T-cell (primary cell): ENCODE measurements at regions not wholly inside any gene's neighbourhood (a gene's known extent, or its start where the extent isn't known, plus 50 kb on each side); places are given as distances from the start of the nearest gene placed in this dataset.

ENCODE experiments used
- ATAC-seq, 4 experiments: fragments of 200-7000 bp in 3 of 4; fragments of 150-1000 bp in 1 of 4; cut with Tn5 transposase; replicated peaks in 1 of 4; 1 replicate in 3 of 4; 2 replicates in 1 of 4; pipeline ENCODE4 v1.10.0; 2021; ENCODE audit warnings: moderate library complexity in 3 of 4, mild to moderate bottlenecking in 2 of 4, moderate number of reproducible peaks in 1 of 4
- CTCF ChIA-PET, 2 donors: fragments of 300-600 bp; sonication (Branson Sonifier 250); formaldehyde crosslinking; loops; one replicate each; lab custom pipeline; 2022; ENCODE audit warnings: antibody characterized with exemption in 2 of 2; lab: Charles Lee
- POLR2A ChIA-PET, 2 donors: fragments of 300-600 bp; sonication (Branson Sonifier 250); formaldehyde crosslinking; loops; one replicate each; lab custom pipeline; 2022; ENCODE audit warnings: antibody characterized with exemption in 2 of 2; lab: Charles Lee
- DNase-seq, 35 experiments: peaks; one replicate each; pipeline versions ENCODE4 v3.0.0 to v3.0.0-alpha.2; 2013 to 2023
- H3K27ac ChIP-seq: one replicate; pipeline ENCODE4 v1.5.1; 2013; ENCODE audit warnings: low read length
- H3K27me3 ChIP-seq, 2 experiments: replicated peaks in 1 of 2; 1 replicate in 1 of 2; 2 replicates in 1 of 2; pipeline versions ENCODE4 v1.6.1 to v1.7.0; 2013; ENCODE audit warnings: low read length in 1 of 2, mixed read lengths in 1 of 2; ENCODE audit not compliant: control insufficient read depth in 2 of 2, insufficient read depth in 2 of 2; ENCODE audit errors: extremely low read depth in 1 of 2
- H3K36me3 ChIP-seq, 2 donors: 1 replicate in 1 of 2; 2 replicates in 1 of 2; pipeline versions ENCODE4 v1.6.1 to v1.7.0; 2013; ENCODE audit warnings: low read length in 1 of 2; ENCODE audit not compliant: control insufficient read depth in 2 of 2, insufficient read depth in 1 of 2; ENCODE audit errors: extremely low read depth in 1 of 2
- H3K4me1 ChIP-seq, 2 experiments: 1 replicate in 1 of 2; 2 replicates in 1 of 2; pipeline versions ENCODE4 v1.6.1 to v1.7.0; 2013; ENCODE audit warnings: low read length in 2 of 2, mixed read lengths in 1 of 2; ENCODE audit not compliant: insufficient read depth in 2 of 2, control insufficient read depth in 1 of 2; ENCODE audit errors: extremely low read depth in 1 of 2
- H3K4me3 ChIP-seq, 2 donors: 1 replicate in 1 of 2; 2 replicates in 1 of 2; pipeline versions ENCODE4 v1.5.1 to v1.7.0; 2013; ENCODE audit warnings: mild to moderate bottlenecking in 2 of 2, low read length in 1 of 2, moderate library complexity in 1 of 2; ENCODE audit not compliant: control insufficient read depth in 1 of 2; ENCODE audit errors: extremely low read depth in 1 of 2
- H3K9me3 ChIP-seq: 2 replicates; pipeline ENCODE4 v1.7.0; 2013
- H3K27ac Mint-ChIP-seq, 2 donors: one replicate each; pipeline ENCODE4 v1.8.0; 2020 to 2021; ENCODE audit warnings: mild to moderate bottlenecking in 2 of 2, mixed read lengths in 2 of 2
- H3K27me3 Mint-ChIP-seq, 2 donors: one replicate each; pipeline ENCODE4 v1.8.0; 2021 to 2022; ENCODE audit warnings: mixed read lengths in 2 of 2
- H3K36me3 Mint-ChIP-seq: one replicate; pipeline ENCODE4 v1.8.0; 2021; ENCODE audit warnings: mixed read lengths
- H3K4me1 Mint-ChIP-seq, 3 donors: one replicate each; pipeline ENCODE4 v1.8.0; 2020 to 2022; ENCODE audit warnings: mixed read lengths in 3 of 3, mild to moderate bottlenecking in 1 of 3
- H3K4me3 Mint-ChIP-seq, 3 donors: one replicate each; pipeline ENCODE4 v1.8.0; 2020 to 2022; ENCODE audit warnings: mild to moderate bottlenecking in 3 of 3, mixed read lengths in 3 of 3, moderate library complexity in 3 of 3
- H3K9me3 Mint-ChIP-seq, 3 donors: one replicate each; pipeline ENCODE4 v1.8.0; 2020 to 2022; ENCODE audit warnings: mixed read lengths in 3 of 3
- WGBS: methylation state at CpG from one replicate; pipeline ENCODE4 v1.1.5; 2013; ENCODE audit warnings: missing lambda C conversion rate; ENCODE audit not compliant: insufficient coverage; 5-methylcytosine and 5-hydroxymethylcytosine counted together

GRCh38 chr5:175045820-175046219 lies 321.4 kb downstream of the MSX2 start:
- no peaks in the 10 kb centered on the region for H3K36me3 Mint-ChIP-seq
- CTCF ChIA-PET, result no interaction called here
- POLR2A ChIA-PET, result no interaction called here
- Histone ChIP-seq H3K27me3 (peaks cover 0 to 2% of the 10 kb centered on the region in 2 experiments), H3K4me1 (no peaks in the 10 kb centered on the region), H3K27ac (no peak overlapping the region), H3K9me3 (no peaks in the 10 kb centered on the region), H3K4me3 (no peak overlapping the region), H3K36me3 (no peaks in the 10 kb centered on the region)
- H3K27me3 Mint-ChIP-seq, result peaks cover 10% of the 10 kb centered on the region in 2 donors
- H3K9me3 Mint-ChIP-seq, result no peaks in the 10 kb centered on the region
- no peak overlapping the region for H3K4me3 Mint-ChIP-seq
- WGBS, result no CpG with 5 or more reads among the region's 5 CpGs
- ATAC-seq, result no peak
- H3K4me1 Mint-ChIP-seq, result no peaks in the 10 kb centered on the region
- no peak for DNase-seq
- H3K27ac Mint-ChIP-seq, result no peak overlapping the region

GRCh38 chr5:175037820-175038219 lies 313.4 kb downstream of the MSX2 start:
- H3K9me3 Mint-ChIP-seq, result peaks cover 0 to 5% (median 4%) of the 10 kb centered on the region in 3 donors
- H3K4me3 Mint-ChIP-seq, result no peak overlapping the region
- no peaks in the 10 kb centered on the region for H3K36me3 Mint-ChIP-seq
- H3K36me3 ChIP-seq, result no peaks in the 10 kb centered on the region
- H3K27me3 Mint-ChIP-seq, result peaks cover 0 to 4% of the 10 kb centered on the region in 2 donors
- H3K4me3 ChIP-seq, result no peak overlapping the region
- DNase-seq (no peak), ATAC-seq (no peak)
- no peak overlapping the region for H3K27ac ChIP-seq
- no CpG with 5 or more reads among the region's 2 CpGs for WGBS
- H3K27ac Mint-ChIP-seq, result no peak overlapping the region
- H3K9me3 ChIP-seq, result no peaks in the 10 kb centered on the region
- peaks cover 0 to 3% of the 10 kb centered on the region in 2 experiments for H3K27me3 ChIP-seq
- no peaks in the 10 kb centered on the region for H3K4me1 ChIP-seq
- H3K4me1 Mint-ChIP-seq, result no peaks in the 10 kb centered on the region
- CTCF ChIA-PET, result interaction anchor here in 1 of 2 donors (0.6 kb wide), 1 partner anchor 159 kb away, joined by 3 read pairs; no protein-coding TSS in a partner anchor
- POLR2A ChIA-PET, result no interaction called here

GRCh38 chr5:175035882-175036533 lies 311.6 kb downstream of the MSX2 start:
- peaks cover 0 to 4% of the 10 kb centered on the region in 2 experiments for H3K27me3 ChIP-seq
- no CpG with 5 or more reads among the region's 1 CpG for WGBS
- no peak overlapping the region for H3K4me3 Mint-ChIP-seq
- DNase-seq, result no peak
- no peak overlapping the region for H3K27ac ChIP-seq
- peaks cover 3 to 12% of the 10 kb centered on the region in 2 donors for H3K27me3 Mint-ChIP-seq
- H3K4me1 ChIP-seq, result no peaks in the 10 kb centered on the region
- no peaks in the 10 kb centered on the region for H3K36me3 Mint-ChIP-seq
- ChIA-PET POLR2A (no interaction called here), CTCF (no interaction called here)
- no peaks in the 10 kb centered on the region for H3K9me3 ChIP-seq
- no peak overlapping the region for H3K27ac Mint-ChIP-seq
- H3K4me1 Mint-ChIP-seq, result no peaks in the 10 kb centered on the region
- H3K4me3 ChIP-seq, result no peak overlapping the region
- ATAC-seq, result no peak
- peaks cover 0 to 9% (median 5%) of the 10 kb centered on the region in 3 donors for H3K9me3 Mint-ChIP-seq
- no peaks in the 10 kb centered on the region for H3K36me3 ChIP-seq

GRCh38 chr5:175034924-175035323 lies 310.5 kb downstream of the MSX2 start:
- Mint-ChIP-seq H3K4me1 (no peaks in the 10 kb centered on the region), H3K9me3 (peaks cover 0 to 9% (median 5%) of the 10 kb centered on the region in 3 donors), H3K27me3 (peaks cover 3 to 9% of the 10 kb centered on the region in 2 donors), H3K27ac (no peak overlapping the region), H3K4me3 (no peak overlapping the region), H3K36me3 (no peaks in the 10 kb centered on the region)
- ChIA-PET POLR2A (no interaction called here), CTCF (no interaction called here)
- H3K9me3 ChIP-seq, result no peaks in the 10 kb centered on the region
- ATAC-seq (no peak), DNase-seq (no peak)
- no peaks in the 10 kb centered on the region for H3K36me3 ChIP-seq
- WGBS, result 70% methylated on average over 2 of the region's 3 CpGs
- H3K4me3 ChIP-seq, result no peak overlapping the region
- H3K4me1 ChIP-seq, result no peaks in the 10 kb centered on the region
- peaks cover 0 to 4% of the 10 kb centered on the region in 2 experiments for H3K27me3 ChIP-seq
- H3K27ac ChIP-seq, result no peak overlapping the region

GRCh38 chr5:175032741-175033151 lies 308.4 kb downstream of the MSX2 start:
- DNase-seq, result no peak

GRCh38 chr5:175032013-175032412 lies 307.6 kb downstream of the MSX2 start:
- H3K4me1 ChIP-seq, result no peaks in the 10 kb centered on the region
- no peaks in the 10 kb centered on the region for H3K4me1 Mint-ChIP-seq
- no peaks in the 10 kb centered on the region for H3K36me3 Mint-ChIP-seq
- H3K27ac Mint-ChIP-seq, result no peak overlapping the region
- no peaks in the 10 kb centered on the region for H3K9me3 ChIP-seq
- H3K27ac ChIP-seq, result no peak overlapping the region
- peaks cover 0 to 9% (median 5%) of the 10 kb centered on the region in 3 donors for H3K9me3 Mint-ChIP-seq
- H3K36me3 ChIP-seq, result no peaks in the 10 kb centered on the region
- peaks cover 6 to 17% of the 10 kb centered on the region in 2 donors for H3K27me3 Mint-ChIP-seq
- H3K4me3 Mint-ChIP-seq, result no peak overlapping the region
- no peak for DNase-seq
- ATAC-seq, result no peak
- CTCF ChIA-PET, result no interaction called here
- H3K27me3 ChIP-seq, result peaks cover 0 to 4% of the 10 kb centered on the region in 2 experiments
- WGBS, result 77% methylated on average over 2 of the region's 2 CpGs
- no peak overlapping the region for H3K4me3 ChIP-seq
- POLR2A ChIA-PET, result no interaction called here

More at GRCh38 chr5:175032741-175033151, 308.4 kb downstream of the MSX2 start:
- no peaks in the 10 kb centered on the region for H3K36me3 ChIP-seq
- H3K27me3 ChIP-seq, result peaks cover 0 to 4% of the 10 kb centered on the region in 2 experiments
- H3K9me3 ChIP-seq, result no peaks in the 10 kb centered on the region
- CTCF ChIA-PET, result no interaction called here
- H3K4me3 ChIP-seq, result no peak overlapping the region
- no peak for ATAC-seq
- POLR2A ChIA-PET, result no interaction called here
- no peaks in the 10 kb centered on the region for H3K4me1 ChIP-seq
- Mint-ChIP-seq H3K9me3 (peaks cover 0 to 9% (median 5%) of the 10 kb centered on the region in 3 donors), H3K27ac (no peak overlapping the region), H3K36me3 (no peaks in the 10 kb centered on the region), H3K4me3 (no peak overlapping the region), H3K27me3 (peaks cover 6 to 17% of the 10 kb centered on the region in 2 donors), H3K4me1 (no peaks in the 10 kb centered on the region)
- H3K27ac ChIP-seq, result no peak overlapping the region
- WGBS, result 89% methylated on average over 3 of the region's 4 CpGs
